HCEC 1CT (cell line): ENCODE measurements at regions not wholly inside any gene's neighbourhood (a gene's known extent, or its start where the extent isn't known, plus 50 kb on each side); places are given as distances from the start of the nearest gene placed in this dataset.
A peak's percentile ranks its signal among the peaks of the same experiment; 100 is the strongest.

Source experiments
- DNase-seq: peaks from one replicate; pipeline ENCODE4 v3.0.0-alpha.2; 2017

DNA sequence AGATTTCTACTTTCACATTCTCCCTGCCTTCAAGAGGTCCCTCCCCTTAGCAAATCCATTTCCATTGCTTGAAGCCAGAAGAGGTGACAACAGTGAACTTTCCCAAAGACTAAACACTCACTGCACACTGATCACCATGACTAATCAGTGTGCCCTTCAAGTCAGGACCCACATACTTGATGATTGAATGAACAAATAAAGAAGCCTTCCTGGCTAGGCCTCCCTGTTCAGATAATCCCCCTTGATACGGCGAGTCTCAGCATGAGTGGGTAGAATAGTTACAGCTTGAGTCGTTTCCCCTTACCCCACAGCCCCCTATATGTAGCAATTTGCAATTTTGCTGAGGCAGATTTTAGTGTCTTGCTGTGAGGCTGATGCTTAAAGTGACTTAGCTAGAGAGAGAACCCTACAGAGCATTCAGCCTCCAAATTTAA lies 102.2 kb downstream of the UNC5CL start:
- peak; percentile 51 for DNase-seq

DNA sequence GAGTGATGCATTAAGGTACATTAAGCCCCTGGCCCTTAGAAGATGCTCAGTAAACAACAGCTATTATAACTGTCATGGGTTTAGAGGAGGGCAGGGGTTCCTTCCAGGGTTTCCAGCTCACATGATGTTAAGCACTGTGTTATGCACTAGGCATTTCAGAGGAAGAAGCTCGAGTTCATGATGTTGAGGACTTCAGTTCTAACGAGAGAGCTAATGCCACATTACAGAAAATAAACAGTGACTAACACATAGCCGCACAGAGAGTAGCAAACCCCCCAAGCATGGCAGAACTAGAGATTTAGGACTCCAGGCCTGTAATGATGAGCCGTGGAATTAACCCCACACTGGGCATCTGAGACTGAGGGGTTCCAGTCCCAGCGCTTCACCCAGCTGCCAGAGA lies 105.2 kb downstream of the UNC5CL start:
- DNase-seq = no peak

DNA sequence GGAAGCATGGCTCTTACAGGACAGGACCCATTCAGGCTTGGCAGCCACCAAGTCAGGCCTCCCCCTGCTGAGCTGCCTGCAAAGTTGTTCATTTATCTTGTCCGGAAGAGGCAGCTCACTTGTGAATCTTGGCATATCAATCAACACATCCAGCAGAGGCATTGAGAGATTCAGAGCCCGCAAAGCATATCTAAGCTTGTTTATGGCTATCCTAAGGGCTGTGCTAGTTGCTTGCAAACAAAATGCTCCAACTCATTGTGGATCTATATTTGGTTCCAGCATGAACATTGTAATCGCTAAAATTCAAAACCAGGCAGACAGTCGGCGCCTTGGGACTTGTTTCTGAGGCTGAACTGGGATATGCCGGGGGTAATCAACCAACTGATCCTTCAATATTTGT lies 106.1 kb downstream of the UNC5CL start:
- no peak for DNase-seq

DNA sequence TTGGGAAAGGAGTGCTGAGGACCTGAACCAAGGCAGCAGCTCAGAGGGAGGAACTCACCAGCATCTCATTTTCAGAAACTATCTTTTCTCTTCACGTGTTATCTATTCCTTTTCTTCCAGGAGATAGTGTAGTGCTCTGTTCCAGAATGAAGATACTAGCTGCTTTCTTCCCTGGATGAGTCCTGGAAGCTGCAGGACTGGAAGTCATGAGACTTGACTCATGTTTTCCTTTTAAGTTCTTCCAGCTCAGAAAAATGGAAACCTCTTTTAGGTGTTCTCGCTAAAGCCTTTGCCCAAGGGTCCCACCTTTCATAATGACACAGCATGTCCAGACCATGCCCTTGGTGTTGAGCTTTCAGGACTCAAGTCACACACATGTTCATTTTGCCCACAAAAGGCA lies 106.7 kb downstream of the UNC5CL start:
- no peak for DNase-seq

GRCh38 chr6:40931931-40932330 lies 107.1 kb downstream of the UNC5CL start:
- peak; percentile 22 for DNase-seq

DNA sequence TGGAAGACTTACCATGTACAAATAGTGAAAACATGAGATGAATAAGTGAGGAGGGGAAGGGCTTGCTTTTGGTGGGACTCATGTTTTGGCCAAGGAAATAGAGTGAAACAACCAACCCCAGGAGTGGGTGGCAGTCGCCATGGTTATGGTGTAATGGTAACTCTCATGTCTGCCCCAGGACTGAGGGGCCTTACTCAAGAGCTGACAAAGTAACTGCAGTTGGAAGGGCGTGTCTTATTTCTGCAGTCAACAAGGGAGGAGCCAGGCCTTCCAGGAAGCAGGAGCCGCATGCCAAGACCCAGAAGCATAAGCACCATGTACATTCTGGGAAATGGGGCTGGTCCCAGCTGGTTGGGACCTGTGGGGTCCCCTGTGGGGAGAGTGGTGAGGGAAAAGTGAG lies 108.5 kb downstream of the UNC5CL start:
- no peak for DNase-seq

GRCh38 chr6:40930045-40930444 lies 109.0 kb downstream of the UNC5CL start:
- no peak for DNase-seq

GRCh38 chr6:40929176-40929575 lies 109.8 kb downstream of the UNC5CL start:
- no peak for DNase-seq

DNA sequence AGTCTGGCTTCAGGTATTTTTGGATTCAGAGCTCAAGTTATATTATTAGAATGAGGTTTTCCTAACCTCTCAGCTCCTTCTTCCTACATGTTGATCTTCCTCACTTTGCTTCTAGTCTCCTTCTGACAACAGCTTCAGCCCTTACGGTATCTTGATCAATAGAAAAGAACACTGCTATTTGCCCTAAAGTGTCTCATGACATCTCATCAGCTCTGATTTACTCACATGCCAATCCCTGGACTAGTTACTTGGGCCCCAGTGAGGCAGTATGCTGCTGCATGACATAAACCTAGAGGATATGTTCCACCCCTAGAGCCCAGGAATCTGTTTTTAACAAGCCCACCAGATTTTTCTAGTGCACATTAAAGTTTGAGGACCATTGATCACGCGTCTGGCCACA lies 110.3 kb downstream of the UNC5CL start:
- DNase-seq = no peak

- no peak for DNase-seq
These were observed 110.7 kb downstream of the UNC5CL start for GRCh38 chr6:40928307-40928706.

- DNase-seq = no peak
These were observed 113.7 kb downstream of the UNC5CL start for GRCh38 chr6:40925341-40925740.

DNA sequence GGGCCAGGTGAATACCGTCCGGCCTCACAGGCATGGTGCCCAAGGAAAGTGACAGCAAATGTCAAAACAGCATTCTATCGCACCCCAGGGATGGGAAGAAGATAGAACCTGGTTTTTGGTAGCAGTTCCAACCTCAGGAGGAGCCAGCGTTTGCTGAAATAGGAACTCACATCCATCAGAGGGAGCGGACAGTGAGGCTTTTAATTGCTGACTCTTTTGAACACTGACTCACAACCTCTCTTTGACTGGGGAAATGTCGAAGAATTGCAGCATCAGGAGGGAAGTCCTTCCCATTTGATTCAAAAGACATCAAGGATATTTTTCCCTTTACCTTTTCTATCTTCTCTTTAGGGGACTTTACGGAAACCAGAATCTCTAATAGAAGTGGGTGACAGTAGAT lies 114.2 kb downstream of the UNC5CL start:
- no peak for DNase-seq

DNA sequence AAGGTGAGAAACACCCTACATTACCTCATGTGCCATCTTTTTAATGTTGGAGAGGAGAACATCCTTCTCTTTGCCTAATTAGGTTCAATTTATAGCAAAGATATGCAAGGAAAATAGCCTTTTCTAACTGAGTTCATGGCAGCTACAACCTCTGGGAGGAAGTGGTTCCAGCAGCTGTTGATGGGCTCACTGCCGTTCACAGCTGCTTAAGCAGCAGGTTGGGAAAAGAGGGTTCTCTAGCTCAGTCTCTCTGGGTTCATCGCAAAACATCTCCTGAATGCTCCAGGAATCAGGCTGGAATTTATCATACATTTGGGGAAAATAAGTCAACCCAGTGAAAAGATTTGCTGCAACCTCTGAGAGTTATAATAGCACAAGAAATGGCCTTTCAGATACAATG lies 115.1 kb downstream of the UNC5CL start:
- no peak for DNase-seq

- no peak for DNase-seq
These were observed 115.7 kb downstream of the UNC5CL start for GRCh38 chr6:40923326-40923725.

- DNase-seq = no peak
These were observed 116.7 kb downstream of the UNC5CL start for GRCh38 chr6:40922281-40922680.

GRCh38 chr6:40918040-40918651 lies 120.9 kb downstream of the UNC5CL start:
- no peak for DNase-seq

DNA sequence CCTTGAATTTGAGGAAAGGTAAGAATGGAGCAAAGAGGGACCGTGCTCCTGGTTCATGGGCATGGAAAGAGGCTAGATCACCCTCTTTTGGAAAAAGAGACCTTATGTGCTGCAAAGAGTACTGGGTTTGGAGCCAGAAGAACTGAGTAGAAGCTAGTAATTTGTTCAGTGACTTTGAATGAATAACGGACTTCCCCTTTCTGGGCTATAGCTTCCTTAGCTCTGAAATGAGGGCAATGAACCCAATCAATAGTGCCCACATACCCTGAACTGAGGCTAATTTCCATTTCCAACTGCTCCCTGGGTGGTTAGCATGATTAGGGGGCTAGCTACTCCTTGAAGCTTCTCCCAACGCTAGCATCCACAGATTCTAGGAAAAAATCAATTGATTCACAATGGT lies 121.4 kb downstream of the UNC5CL start:
- no peak for DNase-seq

DNA sequence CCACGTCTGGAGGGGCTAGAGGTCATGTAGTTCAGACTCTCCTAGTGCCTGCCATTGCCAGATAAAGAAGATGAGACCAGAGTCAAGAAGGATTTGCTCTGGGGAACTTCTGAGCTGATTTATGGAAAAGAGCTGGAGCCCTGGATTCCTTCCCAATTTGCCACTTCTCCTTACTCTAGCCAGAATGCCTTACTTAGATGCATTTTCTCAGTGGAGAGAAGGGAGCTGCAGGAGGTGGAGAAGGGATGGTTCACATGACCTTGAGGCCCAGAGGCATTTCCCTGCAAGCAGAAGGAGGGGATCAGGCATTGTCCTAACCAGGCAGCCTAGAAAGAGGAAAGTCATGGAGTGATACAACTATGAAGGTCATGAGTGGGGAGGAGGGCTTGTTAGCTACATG lies 122.2 kb downstream of the UNC5CL start:
- no peak for DNase-seq

DNA sequence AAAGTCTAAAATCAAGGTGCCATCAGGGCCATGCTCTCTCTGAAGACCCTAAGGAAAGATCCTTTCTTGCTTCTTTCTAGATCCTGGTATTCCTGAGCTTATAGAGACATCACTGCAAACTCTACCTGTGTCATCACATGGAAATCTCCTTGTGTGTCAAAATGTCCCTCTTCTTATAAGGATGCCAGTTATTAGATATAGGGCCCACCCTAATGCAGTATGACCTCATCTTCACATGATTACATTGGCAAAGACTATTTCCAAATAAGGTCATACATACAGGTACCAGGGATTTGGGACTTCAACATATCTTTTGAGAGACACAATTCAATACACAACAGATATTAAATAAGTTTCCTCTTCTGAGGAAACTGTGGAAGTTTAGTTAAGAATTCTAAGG lies 123.9 kb downstream of the UNC5CL start:
- no peak for DNase-seq

DNA sequence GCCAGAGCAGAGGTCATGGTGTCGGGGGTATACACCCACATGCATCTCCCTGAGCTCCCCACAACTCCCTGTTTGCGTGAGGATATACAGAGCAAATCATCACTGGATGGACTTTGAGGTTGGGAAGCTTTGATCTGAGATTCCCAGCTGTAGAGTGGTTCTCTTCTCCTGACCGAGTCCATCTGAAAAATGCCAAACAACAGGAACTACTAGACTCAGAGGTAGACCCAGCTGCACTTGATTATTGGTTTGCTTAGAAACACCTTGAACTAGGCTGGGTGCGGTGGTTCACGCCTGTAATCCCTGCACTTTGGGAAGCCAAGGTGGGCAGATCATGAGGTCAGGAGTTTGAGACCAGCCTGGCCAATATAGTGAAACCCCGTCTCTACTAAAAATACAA lies 125.0 kb downstream of the UNC5CL start:
- no peak for DNase-seq

GRCh38 chr6:40912158-40912946 lies 126.7 kb downstream of the UNC5CL start:
- no peak for DNase-seq

- no peak for DNase-seq
These were observed 128.6 kb downstream of the UNC5CL start for GRCh38 chr6:40910260-40910893.

DNA sequence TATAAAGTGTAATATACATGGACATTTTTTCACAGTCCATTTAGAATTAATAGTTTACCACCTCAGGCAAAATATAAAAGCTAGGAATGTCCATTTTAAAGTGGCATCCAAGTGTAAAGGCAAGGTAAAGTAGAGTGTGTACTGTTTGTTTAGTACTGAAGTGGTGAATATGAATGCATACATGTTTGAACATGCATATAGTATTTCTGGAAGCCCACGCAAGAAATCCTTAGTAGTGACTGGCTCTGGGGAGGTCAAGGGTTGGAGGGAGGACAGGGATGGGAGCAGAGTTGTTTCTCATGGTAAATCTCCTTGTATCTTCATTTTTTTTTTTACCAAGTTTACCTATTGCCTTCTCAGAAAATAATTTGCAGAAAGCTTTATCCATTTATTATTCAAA lies 129.2 kb downstream of the UNC5CL start:
- no peak for DNase-seq

GRCh38 chr6:40907198-40907701 lies 131.8 kb downstream of the UNC5CL start:
- no peak for DNase-seq
